ENCODE measurements at regions not wholly inside any gene's neighbourhood (a gene's known extent, or its start where the extent isn't known, plus 50 kb on each side); places are given as distances from the start of the nearest gene placed in this dataset.

DNA sequence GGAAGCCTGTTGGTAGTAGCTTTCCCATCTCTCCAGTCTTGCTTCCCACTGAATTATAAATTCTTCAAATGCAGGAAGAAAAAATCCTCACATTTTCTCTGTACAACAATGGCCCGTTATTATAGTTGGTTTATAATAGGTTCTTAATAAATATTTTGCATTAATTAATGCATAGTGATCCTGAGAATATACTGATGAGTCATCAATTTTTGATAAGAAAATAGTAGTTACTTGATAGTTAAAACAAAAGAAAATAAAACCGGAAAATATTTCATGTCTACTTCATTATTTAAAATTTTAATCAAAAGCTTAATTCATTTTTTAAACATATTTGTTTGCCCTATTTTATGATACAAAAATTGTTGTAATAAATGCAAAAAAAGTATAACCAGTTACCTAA, 762.6 kb downstream of the BRINP1 start:
- no peak for DNase-seq (ENCODE audit: extremely low read depth, insufficient read length)
- no peak for TF ChIP-seq CTCF (IDR thresholded peaks at IDR 0.05; ENCODE audit: insufficient read depth, low read length, poor library complexity, severe bottlenecking)
- Histone ChIP-seq H3K36me3 (ENCODE audit: control insufficient read depth, insufficient read depth, low read length) (no peaks in the 10 kb centered on the region), H3K27me3 (replicated peaks; ENCODE audit: control insufficient read depth, insufficient read depth, low read length) (no peaks in the 10 kb centered on the region), H3K4me3 (replicated peaks; ENCODE audit: low read depth, low read length) (no peak overlapping the region)

DNA sequence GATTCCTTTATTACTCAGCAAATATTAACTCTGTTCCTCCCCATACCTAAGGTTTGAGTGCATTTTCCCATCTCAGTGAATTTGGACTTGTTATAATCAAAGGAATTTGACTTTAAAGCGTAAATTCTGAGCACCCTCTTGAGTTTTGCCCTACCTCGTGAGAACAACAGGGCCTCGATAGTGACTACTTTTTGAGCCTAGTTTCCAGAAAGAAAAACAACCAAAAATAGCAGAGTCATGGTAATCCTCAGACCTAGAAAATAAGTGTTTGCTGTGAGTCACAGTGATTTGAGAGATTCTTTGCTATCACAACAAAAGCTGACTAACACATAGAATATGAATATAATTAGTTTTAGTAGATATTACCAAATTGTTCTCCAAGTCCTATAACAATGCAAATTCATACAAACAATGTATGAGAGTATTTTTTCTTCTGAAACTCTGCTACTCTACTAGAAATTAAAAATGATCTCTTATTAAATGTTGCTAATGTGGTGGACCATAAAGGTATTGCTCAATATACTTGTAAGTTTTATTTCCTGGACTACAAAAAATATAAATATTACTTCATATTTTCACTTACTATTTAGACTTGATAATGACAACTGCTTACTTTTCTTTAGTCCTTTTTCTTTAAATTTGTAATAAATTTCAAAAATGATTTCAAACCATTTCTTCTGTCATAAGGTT, 759.7 kb downstream of the BRINP1 start:
- Histone ChIP-seq H3K4me3 (replicated peaks; ENCODE audit: low read depth, low read length) (no peak overlapping the region), H3K27me3 (replicated peaks; ENCODE audit: control insufficient read depth, insufficient read depth, low read length) (no peaks in the 10 kb centered on the region), H3K36me3 (ENCODE audit: control insufficient read depth, insufficient read depth, low read length) (no peaks in the 10 kb centered on the region)
- no peak for DNase-seq (ENCODE audit: extremely low read depth, insufficient read length)
- TF ChIP-seq CTCF (IDR thresholded peaks at IDR 0.05; ENCODE audit: insufficient read depth, low read length, poor library complexity, severe bottlenecking): no peak

- Histone ChIP-seq H3K27me3 (replicated peaks; ENCODE audit: control insufficient read depth, insufficient read depth, low read length) (no peaks in the 10 kb centered on the region), H3K36me3 (ENCODE audit: control insufficient read depth, insufficient read depth, low read length) (no peaks in the 10 kb centered on the region), H3K4me3 (replicated peaks; ENCODE audit: low read depth, low read length) (no peak overlapping the region)
- no peak for DNase-seq (ENCODE audit: extremely low read depth, insufficient read length)
- TF ChIP-seq CTCF (IDR thresholded peaks at IDR 0.05; ENCODE audit: insufficient read depth, low read length, poor library complexity, severe bottlenecking): no peak
Observed at GRCh38 chr9:118612201-118612600, 757.0 kb downstream of the BRINP1 start.

DNA sequence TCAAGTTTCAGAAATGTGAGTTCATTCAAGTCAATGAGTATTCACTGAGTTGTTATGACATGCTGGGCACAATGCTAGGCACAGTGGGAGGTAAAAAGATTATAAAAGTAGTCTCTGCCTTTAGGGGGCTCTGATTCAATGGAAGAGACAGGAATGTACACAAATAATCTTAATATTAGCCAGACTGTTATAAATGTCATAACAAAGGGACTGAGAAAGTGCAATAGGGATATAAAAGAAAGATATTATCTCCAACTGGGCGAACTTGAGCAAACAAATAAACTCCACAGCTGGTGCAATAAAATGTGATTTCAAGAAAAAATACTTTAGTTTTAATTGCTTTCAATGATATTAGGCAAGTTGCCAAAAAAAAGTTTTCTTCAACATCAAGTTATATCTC, 755.2 kb downstream of the BRINP1 start:
- DNase-seq (ENCODE audit: extremely low read depth, insufficient read length): no peak
- no peak for TF ChIP-seq CTCF (IDR thresholded peaks at IDR 0.05; ENCODE audit: insufficient read depth, low read length, poor library complexity, severe bottlenecking)

GRCh38 chr9:118618084-118618483, 751.2 kb downstream of the BRINP1 start:
- Histone ChIP-seq H3K36me3 (ENCODE audit: control insufficient read depth, insufficient read depth, low read length) (no peaks in the 10 kb centered on the region), H3K4me3 (replicated peaks; ENCODE audit: low read depth, low read length) (no peak overlapping the region), H3K27me3 (replicated peaks; ENCODE audit: control insufficient read depth, insufficient read depth, low read length) (no peaks in the 10 kb centered on the region)
- TF ChIP-seq CTCF (IDR thresholded peaks at IDR 0.05; ENCODE audit: insufficient read depth, low read length, poor library complexity, severe bottlenecking): no peak
- no peak for DNase-seq (ENCODE audit: extremely low read depth, insufficient read length)

More for the DNA sequence above, 755.2 kb downstream of the BRINP1 start:
- Histone ChIP-seq H3K4me3 (replicated peaks; ENCODE audit: low read depth, low read length) (no peak overlapping the region), H3K27me3 (replicated peaks; ENCODE audit: control insufficient read depth, insufficient read depth, low read length) (no peaks in the 10 kb centered on the region), H3K36me3 (ENCODE audit: control insufficient read depth, insufficient read depth, low read length) (no peaks in the 10 kb centered on the region)

- no peaks in the 10 kb centered on the region for H3K27me3 ChIP-seq (replicated peaks; ENCODE audit: control insufficient read depth, insufficient read depth, low read length)
- no peak for TF ChIP-seq CTCF (IDR thresholded peaks at IDR 0.05; ENCODE audit: insufficient read depth, low read length, poor library complexity, severe bottlenecking)
- no peaks in the 10 kb centered on the region for H3K36me3 ChIP-seq (ENCODE audit: control insufficient read depth, insufficient read depth, low read length)
- H3K4me3 ChIP-seq (replicated peaks; ENCODE audit: low read depth, low read length): no peak overlapping the region
- no peak for DNase-seq (ENCODE audit: extremely low read depth, insufficient read length)
Observed at GRCh38 chr9:118618849-118619248, 750.4 kb downstream of the BRINP1 start.
